Right ventricle myocardium superior (tissue), 1 donor: ENCODE measurements at regions not wholly inside any gene's neighbourhood (a gene's known extent, or its start where the extent isn't known, plus 50 kb on each side); places are given as distances from the start of the nearest gene placed in this dataset.

Experiments used
- ATAC-seq: fragments of 200-7000 bp; cut with Tn5 transposase; one replicate; pipeline ENCODE4 v1.9.1; 2020; ENCODE audit warnings: mild to moderate bottlenecking; ENCODE audit not compliant: poor library complexity
- DNase-seq: peaks from one replicate; pipeline ENCODE4 v3.0.0-alpha.2; 2020
- intact Hi-C: fragments of 100-400 bp; cut with DNase I; formaldehyde crosslinking; loops from one replicate; pipeline ENCODE4 v1.11.2; 2022
- donor health status: DM: no; HTN: yes; CAD: no; lungs with severe emphysema.

DNA sequence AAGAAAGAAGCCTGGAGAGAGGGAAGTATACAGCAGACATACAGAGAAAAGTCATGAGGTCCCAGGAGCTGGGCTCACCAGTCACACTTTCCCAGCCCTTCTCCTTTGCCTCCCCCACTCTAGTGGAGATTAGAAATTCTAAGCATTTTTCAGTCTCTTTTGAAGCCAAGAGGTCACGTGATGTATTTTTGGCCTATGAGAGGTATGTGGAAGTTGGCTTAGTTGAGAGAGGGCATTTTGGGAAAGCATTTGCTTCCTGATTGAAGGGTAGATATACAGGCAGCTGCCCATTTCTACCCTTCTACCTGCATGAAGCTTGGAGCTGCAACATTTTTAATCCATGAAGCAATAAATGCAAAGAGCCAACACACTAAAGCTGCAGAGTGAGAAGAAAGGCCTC lies 106.0 kb upstream of the TNFAIP3 start:
- intact Hi-C loops, result no loop called here

DNA sequence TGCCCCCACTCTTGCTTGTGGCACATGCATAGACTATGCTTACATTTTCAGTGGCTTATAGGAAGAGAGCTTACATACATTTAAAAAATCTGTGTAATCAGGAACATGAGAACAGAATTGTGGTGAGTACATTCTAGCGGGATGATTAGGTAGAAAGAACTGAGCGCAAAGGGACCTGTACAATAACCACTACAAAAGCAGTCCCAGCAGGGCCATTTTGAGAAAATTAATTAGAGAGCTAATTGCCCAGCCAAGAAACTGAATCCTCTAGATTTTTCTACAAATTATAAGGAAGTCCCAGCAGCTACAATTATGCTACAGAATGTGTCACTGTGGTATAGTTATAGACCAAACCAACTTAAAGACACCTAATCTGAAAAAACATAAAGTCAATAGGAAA lies 105.6 kb upstream of the TNFAIP3 start:
- intact Hi-C loops, result no loop called here
- ATAC-seq, result no peak
- no peak for DNase-seq

More for the DNA sequence above, 106.0 kb upstream of the TNFAIP3 start:
- DNase-seq (no peak), ATAC-seq (no peak)

DNA sequence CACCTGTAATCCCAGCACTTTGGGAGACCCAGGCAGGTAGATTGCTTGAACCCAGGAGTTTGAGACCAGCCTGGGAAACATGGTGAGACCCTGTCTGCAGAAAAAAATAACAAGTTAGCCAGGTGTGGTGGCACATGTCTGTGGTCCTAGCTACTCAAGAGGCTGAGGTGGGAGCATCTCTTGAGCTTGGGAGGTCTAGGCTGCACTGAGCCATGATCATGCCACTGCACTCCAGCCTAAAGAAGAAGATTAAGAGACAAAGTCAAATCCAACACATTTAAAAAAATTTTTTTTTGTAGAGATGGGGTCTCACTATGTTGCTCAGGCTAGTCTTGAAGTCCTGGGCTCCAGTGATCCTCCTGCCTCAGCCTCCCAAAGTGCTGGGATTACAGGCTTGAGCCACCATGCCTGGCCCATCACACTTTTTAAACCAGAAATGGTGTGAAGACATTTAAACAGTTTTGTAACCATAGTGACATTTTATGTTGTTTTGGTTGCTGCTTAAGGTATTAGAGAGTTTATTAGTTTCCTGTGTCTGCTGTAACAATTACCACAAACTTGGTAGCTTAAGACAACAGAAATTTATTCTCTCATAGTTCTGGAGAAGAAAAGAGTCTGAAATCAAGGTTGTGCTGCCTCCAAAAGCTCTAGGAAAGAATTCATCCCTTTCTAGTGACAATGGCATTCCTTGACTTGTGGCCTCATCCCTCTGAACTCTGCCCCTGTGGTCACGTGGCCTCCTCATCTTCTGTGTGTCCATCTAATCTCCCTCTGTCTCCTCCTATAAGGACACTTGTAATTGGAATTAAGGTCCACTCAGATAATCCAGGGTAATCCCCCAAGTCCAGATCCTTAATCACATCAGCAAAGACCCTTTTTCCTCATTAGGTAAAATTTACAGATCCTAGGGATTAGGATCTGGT lies 104.6 kb upstream of the TNFAIP3 start:
- no peak for DNase-seq
- intact Hi-C loops, result no loop called here

DNA sequence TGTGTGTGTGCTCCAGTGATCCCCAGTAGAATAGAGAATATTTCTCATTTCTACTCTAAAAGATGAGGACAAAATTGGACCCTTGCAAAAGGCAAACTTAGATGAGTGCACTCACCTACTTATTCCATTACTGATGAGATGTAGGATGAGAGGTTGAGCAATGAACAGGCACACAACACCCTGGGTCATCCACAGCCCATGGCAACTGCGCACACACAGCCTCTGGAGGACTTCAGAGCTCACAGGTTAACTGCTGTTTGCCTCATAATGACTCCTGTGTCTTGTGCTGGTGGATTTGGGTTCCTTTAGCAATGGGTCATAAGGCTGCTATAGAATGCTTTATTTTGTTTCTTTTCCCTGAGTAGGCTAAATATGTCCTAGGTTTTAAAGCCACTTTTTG lies 103.6 kb upstream of the TNFAIP3 start:
- intact Hi-C loops, result no loop called here
- ATAC-seq (no peak), DNase-seq (no peak)

More for the DNA sequence above, 104.6 kb upstream of the TNFAIP3 start:
- no peak for ATAC-seq

DNA sequence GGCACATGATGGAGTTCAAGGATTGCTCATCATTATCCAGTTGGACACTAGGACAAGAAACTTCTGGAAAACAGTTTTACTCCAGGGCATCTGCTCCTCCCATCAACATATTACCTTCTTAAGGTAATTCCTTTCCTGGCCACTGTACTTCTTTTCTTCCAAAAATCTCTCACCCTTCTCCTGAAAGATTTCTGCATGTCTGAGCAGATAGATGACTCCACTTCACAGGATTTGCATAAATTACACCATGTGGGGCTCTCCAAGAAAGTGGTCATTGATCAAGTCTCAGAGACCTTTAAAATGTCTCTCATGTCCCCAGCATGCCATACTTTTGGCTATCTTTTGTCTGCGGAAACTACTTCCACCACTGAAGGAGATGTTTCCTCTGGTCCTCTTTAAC lies 103.2 kb upstream of the TNFAIP3 start:
- ATAC-seq (no peak), DNase-seq (no peak)
- intact Hi-C loops, result no loop called here

DNA sequence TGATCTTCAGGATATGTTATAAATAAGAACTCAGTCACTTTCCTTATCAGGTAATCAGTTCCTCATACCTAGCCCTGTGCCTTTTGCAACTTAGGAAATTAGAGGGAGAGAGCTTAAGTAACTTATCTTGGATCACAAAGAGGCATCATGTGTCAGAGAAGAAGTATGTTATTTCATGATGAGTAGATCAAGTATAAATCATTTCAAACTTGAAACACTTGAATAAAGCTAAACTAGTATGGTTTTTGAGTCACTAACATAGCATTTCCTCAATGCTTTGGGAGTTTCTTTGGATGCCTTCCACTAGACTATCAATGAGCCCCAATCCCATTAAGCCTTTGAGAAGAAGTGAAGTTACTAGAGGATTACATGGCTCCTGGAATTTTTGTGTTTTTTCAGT lies 102.6 kb upstream of the TNFAIP3 start:
- ATAC-seq, result no peak
- DNase-seq, result no peak
- intact Hi-C loops, result no loop called here

DNA sequence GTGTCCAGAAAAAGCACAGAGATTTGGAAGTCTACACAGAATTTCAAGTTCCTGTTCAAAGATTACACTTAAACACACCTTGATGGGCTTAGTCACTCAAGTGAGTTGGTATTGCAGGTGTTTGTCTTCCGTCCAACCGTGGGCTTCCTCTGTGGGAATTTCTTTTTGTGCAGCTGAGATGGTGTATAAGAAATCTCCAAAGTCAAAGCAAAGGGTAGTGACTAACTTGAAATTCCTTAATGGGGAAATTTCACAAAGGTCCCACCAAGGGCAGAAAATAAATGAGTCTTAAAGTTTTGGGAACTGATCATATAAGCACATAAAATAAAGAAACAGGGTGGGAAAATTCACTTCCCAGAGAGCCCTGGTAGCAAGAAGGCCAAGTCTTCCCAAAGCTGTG lies 102.0 kb upstream of the TNFAIP3 start:
- intact Hi-C loops, result no loop called here
- ATAC-seq (no peak), DNase-seq (no peak)

DNA sequence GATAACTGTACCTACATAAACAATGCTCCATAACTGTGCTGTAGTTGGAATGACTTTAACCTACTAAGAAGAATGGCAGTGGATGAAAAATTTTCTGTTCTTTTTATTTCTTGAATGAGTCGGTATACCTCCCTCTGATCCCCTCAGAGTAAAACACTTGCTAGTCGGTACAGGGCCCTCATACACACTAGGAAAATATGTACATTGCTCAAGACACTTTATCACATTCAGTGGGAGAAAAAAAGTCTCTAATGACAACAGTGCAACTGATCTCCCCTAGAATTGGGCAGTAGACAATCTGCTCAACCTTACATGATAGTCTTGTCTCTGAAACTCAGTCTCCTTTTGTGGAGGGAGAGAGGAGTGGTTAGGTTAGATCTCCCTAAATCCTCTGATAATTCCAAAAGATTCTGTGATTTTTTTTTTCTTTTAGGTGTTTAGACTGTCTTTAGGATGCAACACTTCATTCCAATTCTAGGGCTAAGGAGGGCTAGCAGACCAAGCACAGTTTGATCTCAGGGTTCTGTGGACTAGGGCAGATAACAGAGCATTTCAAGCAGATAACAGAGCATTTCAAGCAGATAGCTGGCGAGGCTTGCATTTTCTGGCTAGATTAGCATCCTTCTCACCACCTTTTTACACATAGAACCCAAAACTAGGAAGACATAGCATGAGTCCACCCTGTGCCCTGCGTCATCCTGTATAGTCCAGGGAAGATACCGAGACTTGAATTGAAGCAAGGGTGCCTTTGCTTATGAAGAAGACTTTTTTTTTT lies 100.3 kb upstream of the TNFAIP3 start:
- ATAC-seq (no peak), DNase-seq (no peak)
- intact Hi-C loops, result no loop called here

DNA sequence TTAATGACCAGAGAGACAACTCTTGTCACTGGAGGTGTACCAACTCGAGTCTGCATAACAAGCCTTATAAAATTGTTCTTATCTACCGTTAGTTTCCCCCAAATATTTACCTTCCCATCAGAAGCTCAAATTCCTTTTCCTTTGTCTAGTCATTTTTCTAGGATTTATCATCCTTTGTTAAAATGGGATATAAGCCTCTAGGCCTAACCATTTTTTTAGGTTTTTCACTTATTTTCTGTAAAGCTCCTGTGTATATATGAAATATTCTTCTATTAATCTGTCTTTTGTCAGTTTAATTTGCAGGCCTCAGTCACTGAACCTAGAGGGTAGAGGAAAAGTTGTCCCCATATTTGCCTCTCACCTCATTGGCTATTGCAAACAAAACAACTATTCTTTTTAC lies 99.6 kb upstream of the TNFAIP3 start:
- ATAC-seq (no peak), DNase-seq (no peak)
- intact Hi-C loops, result no loop called here

DNA sequence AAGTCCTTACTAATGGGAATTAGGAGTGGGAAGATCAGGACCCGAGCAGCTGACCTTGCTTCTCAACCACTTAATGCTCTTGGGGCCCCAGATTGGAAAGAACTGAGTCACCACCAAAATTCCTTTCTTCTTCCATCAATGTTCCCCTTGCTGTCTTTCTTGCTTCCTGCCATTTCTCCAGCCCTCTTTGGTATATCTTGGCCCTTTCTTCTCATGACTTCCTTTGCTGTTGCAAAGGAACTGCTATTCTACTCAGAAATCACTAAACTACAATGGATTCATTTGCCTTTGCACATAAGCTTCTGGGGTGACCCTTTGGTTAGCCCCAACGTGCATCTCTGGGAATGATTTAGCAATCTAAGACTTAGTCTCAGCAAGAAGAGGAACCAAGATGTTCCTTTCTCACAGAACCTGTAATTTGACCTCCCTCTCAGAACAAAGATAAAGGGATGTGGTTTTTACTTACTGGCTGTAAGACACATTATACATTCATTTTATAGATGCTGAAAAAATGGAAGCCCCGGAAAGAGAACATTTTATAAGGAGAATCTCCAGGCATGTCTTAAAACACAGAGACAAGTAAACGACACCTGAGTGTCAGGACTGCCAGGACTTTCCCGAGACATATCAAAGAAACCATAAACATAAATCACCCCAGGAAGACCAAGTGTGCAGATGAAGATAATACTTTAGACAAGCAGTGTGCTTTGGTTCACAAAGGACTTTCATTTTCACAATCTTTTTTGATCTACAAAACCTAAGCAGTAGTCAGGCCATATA lies 99.0 kb upstream of the TNFAIP3 start:
- intact Hi-C loops, result no loop called here
- ATAC-seq, result no peak

DNA sequence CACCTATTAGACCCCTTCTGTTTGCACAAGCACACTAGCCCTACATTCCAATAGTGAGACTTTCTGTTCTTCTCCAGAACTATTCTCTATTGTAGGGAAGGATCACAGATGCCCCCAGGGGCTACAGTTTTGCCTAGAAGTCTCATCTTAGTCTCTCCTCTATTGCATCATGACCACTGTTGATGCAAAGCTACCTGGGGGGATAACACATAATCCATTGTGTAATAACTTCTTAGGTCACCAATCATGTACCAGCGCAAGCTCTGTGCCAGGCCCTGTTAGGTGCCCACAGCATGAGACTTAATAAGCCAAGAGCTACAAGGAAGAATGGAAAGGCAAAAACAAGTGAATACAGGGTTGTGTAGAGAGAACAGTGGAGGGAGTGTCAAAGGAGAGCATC lies 98.1 kb upstream of the TNFAIP3 start:
- intact Hi-C loops, result no loop called here
- DNase-seq (no peak), ATAC-seq (no peak)

More for the DNA sequence above, 99.0 kb upstream of the TNFAIP3 start:
- no peak for DNase-seq

DNA sequence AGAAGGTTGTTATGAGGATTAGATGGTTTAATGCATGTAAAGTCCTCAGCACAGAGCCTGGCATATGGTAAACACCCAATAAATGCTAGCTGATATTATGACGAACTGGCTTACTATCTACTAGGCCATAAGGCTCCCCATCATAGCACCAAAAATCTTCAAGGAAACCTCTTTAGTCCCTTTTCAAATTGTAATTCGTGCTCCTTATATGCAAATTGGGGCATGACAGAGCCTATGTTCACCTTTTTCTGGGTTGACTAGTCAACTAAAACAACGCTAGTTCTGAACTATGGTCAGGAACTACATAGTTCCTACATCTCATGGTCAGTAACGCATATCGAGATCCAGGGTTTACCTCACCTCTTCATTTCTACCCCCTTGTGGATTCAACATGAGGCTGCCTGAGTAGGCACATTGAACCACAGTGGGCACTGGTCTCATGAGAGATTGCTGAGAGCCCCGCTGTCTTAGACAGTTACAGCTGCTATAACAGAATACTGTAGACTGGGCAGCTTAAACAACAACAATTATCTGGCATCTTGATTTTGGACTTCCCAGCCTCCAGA lies 97.2 kb upstream of the TNFAIP3 start:
- intact Hi-C loops, result no loop called here
- DNase-seq (no peak), ATAC-seq (no peak)

DNA sequence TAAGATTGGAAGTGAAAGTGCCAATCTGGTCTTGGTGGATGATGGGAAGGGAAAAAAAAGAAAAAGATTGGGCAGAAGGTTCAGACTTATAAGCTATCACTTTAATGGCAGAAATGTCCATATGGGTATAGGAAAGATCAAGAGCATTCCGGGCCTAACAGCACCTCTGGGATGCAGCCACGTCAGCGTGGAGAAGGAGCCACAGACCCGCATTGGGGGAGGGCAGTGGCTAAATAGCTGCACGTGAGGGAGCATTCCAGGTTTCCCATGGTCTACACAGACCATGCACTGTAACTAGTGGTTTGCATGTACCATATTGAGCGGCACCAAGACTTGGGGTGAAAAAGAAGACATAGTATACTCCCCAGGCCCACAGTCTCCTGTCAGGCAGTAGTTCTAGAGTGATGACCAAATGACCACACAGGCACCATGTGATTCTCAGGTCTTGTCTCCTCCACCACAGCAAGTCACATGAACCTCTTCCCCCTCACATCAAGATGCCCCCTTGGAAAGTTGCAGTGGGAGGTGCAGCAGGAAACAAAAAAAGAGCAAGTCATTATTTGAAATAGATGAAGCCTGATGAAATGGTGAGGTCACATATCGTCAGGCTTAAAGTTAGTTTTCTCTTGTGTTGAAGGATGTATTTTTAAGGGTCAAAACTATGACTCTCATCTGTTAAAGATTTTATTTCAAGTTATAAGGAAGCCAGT lies 94.4 kb upstream of the TNFAIP3 start:
- intact Hi-C loops, result no loop called here
- ATAC-seq (no peak), DNase-seq (no peak)

DNA sequence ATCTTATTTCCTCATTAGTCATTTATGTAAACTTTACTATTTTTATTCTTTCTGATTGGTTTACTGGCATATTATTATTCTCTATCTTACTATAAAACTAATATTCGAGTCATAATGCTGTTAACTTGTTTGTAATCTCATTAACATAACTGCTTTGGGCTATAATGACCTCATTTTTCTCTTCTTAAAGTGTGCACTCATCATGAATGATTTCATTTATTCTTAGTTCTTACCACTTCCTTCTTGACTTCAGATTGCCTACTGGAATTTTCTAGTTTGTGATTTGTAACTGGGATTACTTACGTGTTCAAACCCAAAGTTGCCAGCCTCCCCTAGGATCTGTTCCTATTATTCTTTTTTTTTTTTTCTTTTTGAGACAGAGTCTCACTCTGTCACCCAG lies 91.8 kb upstream of the TNFAIP3 start:
- no peak for DNase-seq
- no peak for ATAC-seq
- intact Hi-C loops, result no loop called here

DNA sequence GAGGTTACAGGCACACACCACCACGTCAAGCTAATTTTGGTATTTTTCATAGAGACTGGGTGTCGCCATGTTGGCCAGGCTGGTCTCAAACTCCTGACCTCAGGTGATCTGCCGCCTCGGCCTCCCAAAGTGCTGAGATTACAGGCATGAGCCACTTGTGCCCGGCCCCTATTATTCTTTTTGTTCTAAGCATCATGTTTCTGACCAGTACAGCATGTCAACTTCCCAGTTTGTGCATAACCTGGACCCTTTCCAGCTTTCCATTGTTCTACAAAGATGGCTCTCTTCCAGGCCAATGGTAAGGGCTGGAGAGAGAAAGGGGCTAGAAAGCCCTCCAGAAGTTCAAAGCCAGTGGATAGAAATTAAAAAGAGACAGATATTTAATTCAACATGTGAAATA lies 91.3 kb upstream of the TNFAIP3 start:
- no peak for ATAC-seq
- intact Hi-C loops, result no loop called here
- no peak for DNase-seq

DNA sequence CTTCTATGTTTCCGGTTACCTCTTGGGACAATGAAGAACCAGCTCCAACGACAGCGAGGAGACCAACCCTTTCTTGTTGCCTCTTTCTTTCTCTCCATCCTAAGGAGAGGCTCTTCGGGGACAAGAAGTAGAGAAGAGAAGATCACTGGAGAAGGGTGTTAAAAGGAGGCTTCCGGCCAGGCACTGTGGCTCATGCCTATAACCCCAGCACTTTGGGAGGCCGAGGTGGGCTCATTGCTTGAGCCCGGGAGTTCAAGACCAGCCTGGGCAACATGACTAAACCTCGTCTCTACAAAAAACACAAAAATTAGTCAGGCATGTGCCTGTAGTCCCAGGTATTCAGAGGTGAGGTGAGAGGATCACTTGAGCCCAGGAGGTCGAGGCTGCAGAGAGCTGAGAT lies 90.8 kb upstream of the TNFAIP3 start:
- intact Hi-C loops, result no loop called here
- no peak for ATAC-seq

DNA sequence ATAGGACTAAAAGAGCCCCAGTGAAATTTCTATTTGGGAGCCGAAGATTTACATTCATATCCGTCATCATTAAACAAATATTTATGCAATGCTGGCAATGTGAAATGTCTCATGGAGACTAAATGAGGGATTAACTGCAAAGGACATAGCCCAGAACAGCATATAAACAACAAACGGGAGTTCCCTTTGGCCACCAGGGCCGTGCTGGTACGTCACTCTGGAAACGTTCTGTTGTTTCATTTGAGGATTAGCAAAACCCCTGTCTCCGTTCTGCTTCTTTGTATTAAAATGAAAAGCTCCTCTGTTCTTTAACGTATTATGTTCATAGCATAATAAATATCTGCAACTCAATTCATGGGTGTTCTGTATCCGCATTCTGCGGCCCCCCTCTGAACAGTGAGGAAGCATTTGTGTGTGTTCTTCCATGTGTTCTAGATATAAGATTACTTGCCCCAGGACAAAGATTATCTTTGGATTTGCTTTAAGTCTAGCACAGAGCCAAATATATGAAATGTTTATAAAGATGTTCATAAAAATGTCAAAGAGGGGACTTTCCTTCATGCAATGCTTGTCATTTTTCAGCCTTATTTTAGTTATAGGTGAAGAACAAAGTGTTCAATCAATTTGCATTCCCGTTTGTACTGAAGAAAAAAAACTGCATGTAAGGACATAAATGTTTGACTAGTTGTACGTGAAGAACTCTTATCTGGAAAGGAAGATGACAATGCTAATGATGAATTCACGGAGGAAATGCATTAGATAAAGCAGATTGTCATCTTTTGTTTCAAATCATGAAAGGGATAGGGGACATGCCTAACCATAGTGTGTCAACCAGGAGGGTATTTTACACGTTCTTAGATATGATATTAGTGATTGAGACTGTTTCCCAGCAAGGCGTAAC lies 90.0 kb upstream of the TNFAIP3 start:
- intact Hi-C loops, result no loop called here
- no peak for ATAC-seq
- no peak for DNase-seq

More for the DNA sequence above, 90.8 kb upstream of the TNFAIP3 start:
- no peak for DNase-seq
